A673 (cell line): ENCODE measurements at regions not wholly inside any gene's neighbourhood (a gene's known extent, or its start where the extent isn't known, plus 50 kb on each side); places are given as distances from the start of the nearest gene placed in this dataset.

Experiments used
- BruUV-seq: library from RNA; stranded (reverse); fragments of 400-500 nt; replicated peaks from 2 replicates; lab custom pipeline; 2021; lab: Mats Ljungman, UMichigan
- CTCF ChIA-PET: fragments of 300-600 bp; sonication (Branson Sonifier 250); formaldehyde crosslinking; loops from one replicate; lab custom pipeline; 2022; ENCODE audit warnings: antibody characterized with exemption; lab: Charles Lee
- POLR2A ChIA-PET: fragments of 300-600 bp; sonication (Branson Sonifier 250); formaldehyde crosslinking; loops from one replicate; lab custom pipeline; 2022; ENCODE audit warnings: antibody characterized with exemption; ENCODE audit not compliant: low non-redundant PET; lab: Charles Lee
- DNase-seq: peaks from one replicate; pipeline ENCODE4 v3.0.0-alpha.2; 2015; ENCODE audit warnings: low spot score
- H3K27ac ChIP-seq: fragments of 200-600 bp; sonication (generic); 2 replicates; pipeline ENCODE4 v1.5.1; 2016; ENCODE audit warnings: mixed run types, low read depth, mild to moderate bottlenecking, mixed read lengths, antibody characterized with exemption, low read length; ENCODE audit not compliant: poor library complexity, severe bottlenecking
- H3K27me3 ChIP-seq: fragments of 200-600 bp; sonication (generic); replicated peaks from 2 replicates; pipeline ENCODE4 v1.6.1; 2017; ENCODE audit warnings: mixed run types, low read depth, mild to moderate bottlenecking, mixed read lengths, antibody characterized with exemption, low read length; ENCODE audit not compliant: insufficient read depth, poor library complexity
- H3K36me3 ChIP-seq: fragments of 200-600 bp; sonication (generic); 2 replicates; pipeline ENCODE4 v1.6.1; 2016; ENCODE audit warnings: mixed run types, mild to moderate bottlenecking, mixed read lengths, antibody characterized with exemption, low read length; ENCODE audit not compliant: insufficient read depth, poor library complexity, severe bottlenecking
- H3K4me1 ChIP-seq: fragments of 200-600 bp; sonication (generic); 2 replicates; pipeline ENCODE4 v1.6.1; 2017; ENCODE audit warnings: mixed run types, mild to moderate bottlenecking, mixed read lengths, antibody characterized with exemption, low read length; ENCODE audit not compliant: insufficient read depth, poor library complexity, severe bottlenecking
- H3K4me3 ChIP-seq: fragments of 200-600 bp; sonication (generic); 2 replicates; pipeline ENCODE4 v1.5.1; 2016; ENCODE audit warnings: low read depth, mixed run types, mild to moderate bottlenecking, mixed read lengths, low read length; ENCODE audit not compliant: poor library complexity, severe bottlenecking
- H3K9me3 ChIP-seq: fragments of 200-600 bp; sonication (generic); 2 replicates; pipeline ENCODE4 v1.6.1; 2016; ENCODE audit warnings: mixed run types, low read depth, mild to moderate bottlenecking, mixed read lengths, antibody characterized with exemption, low read length; ENCODE audit not compliant: poor library complexity, severe bottlenecking
- EZH2 ChIP-seq: fragments of 200-600 bp; sonication (generic); IDR thresholded peaks from 2 replicates; pipeline ENCODE4 v1.6.1; 2017; ENCODE audit warnings: borderline replicate concordance, low read depth, mild to moderate bottlenecking, mixed read lengths, antibody characterized with exemption, low read length; ENCODE audit not compliant: poor library complexity, severe bottlenecking
- intact Hi-C: fragments of 100-400 bp; cut with micrococcal nuclease; formaldehyde crosslinking; loops from one replicate; pipeline ENCODE4 v1.10.0; 2022; ENCODE audit not compliant: unreplicated experiment
- TF ChIP-seq, protein P1 (sequence below): fragments of 300-800, 200-600 bp; sonication (generic); conservative IDR thresholded peaks from 2 replicates; pipeline ENCODE4 v1.5.1; 2017; ENCODE audit warnings: low read depth, mild to moderate bottlenecking, antibody characterized with exemption, low read length, moderate library complexity, mixed read lengths

DNA sequence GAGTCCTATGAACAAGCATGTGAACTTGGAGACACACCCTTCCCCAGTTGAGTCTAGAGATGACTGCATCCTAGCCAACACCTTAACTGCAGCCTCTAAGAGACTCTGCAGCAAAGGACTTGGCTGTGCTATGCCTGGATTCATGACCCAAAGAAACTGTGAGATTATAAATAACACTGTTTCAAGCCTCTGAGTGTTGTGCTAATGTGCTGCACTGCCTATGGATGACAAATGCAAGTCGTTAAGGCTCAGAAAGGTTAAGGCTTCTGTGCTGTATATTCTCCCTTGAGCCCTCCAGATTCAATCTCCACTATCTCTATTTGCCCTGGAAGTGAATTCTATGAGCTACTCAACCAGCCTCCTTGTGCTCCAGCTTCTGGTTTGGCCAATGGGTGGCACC is 116.5 kb upstream of the CBLN4 start:
- no peaks in the 10 kb centered on the region for H3K36me3 ChIP-seq
- ChIA-PET POLR2A (no interaction called here), CTCF (interaction anchor here (0.7 kb wide), 1 partner anchor 827 kb away, joined by 3 read pairs; no protein-coding TSS in a partner anchor)
- H3K9me3 ChIP-seq, result peaks cover 4% of the 10 kb centered on the region
- BruUV-seq, result no TSS peak
- H3K4me3 ChIP-seq, result no peak overlapping the region
- H3K27me3 ChIP-seq, result no peaks in the 10 kb centered on the region
- TF ChIP-seq EZH2, result no peak
- TF ChIP-seq, protein P1, sequence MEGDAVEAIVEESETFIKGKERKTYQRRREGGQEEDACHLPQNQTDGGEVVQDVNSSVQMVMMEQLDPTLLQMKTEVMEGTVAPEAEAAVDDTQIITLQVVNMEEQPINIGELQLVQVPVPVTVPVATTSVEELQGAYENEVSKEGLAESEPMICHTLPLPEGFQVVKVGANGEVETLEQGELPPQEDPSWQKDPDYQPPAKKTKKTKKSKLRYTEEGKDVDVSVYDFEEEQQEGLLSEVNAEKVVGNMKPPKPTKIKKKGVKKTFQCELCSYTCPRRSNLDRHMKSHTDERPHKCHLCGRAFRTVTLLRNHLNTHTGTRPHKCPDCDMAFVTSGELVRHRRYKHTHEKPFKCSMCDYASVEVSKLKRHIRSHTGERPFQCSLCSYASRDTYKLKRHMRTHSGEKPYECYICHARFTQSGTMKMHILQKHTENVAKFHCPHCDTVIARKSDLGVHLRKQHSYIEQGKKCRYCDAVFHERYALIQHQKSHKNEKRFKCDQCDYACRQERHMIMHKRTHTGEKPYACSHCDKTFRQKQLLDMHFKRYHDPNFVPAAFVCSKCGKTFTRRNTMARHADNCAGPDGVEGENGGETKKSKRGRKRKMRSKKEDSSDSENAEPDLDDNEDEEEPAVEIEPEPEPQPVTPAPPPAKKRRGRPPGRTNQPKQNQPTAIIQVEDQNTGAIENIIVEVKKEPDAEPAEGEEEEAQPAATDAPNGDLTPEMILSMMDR, result no peak
- no peak for DNase-seq
- no peak overlapping the region for H3K27ac ChIP-seq
- intact Hi-C loops, result no loop called here
- H3K4me1 ChIP-seq, result no peaks in the 10 kb centered on the region

GRCh38 chr20:56143759-56144158 is 104.8 kb upstream of the MC3R start:
- no peak for DNase-seq
- H3K27me3 ChIP-seq, result no peaks in the 10 kb centered on the region
- BruUV-seq, result no TSS peak
- peaks cover 3% of the 10 kb centered on the region for H3K9me3 ChIP-seq
- no peaks in the 10 kb centered on the region for H3K4me1 ChIP-seq
- ChIA-PET CTCF (no interaction called here), POLR2A (no interaction called here)
- H3K36me3 ChIP-seq, result no peaks in the 10 kb centered on the region
- no peak overlapping the region for H3K27ac ChIP-seq
- intact Hi-C loops, result no loop called here
- no peak overlapping the region for H3K4me3 ChIP-seq
- no peak for TF ChIP-seq EZH2
- TF ChIP-seq, protein P1, result no peak

DNA sequence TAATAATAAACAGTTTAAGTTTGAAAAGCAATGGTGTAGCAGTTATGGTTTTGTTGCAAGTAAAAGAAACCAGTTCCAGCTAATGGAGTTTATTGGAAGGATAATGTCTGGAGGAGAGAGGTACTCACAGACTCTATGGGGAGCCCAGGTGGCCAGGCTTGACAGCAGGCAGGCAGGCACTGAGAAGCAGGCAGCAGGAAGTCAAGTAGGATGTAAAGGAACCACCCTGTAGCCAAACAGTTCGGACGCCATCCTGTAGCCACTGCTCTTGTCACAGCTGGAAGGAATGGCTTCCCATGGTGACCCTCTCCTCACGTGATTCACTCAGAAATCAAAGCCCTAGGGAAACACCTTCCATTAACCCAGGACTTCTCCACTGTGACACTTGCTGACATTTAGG is 96.7 kb upstream of the MC3R start:
- CTCF ChIA-PET, result no interaction called here
- Histone ChIP-seq H3K36me3 (no peaks in the 10 kb centered on the region), H3K4me3 (no peak overlapping the region), H3K9me3 (no peaks in the 10 kb centered on the region), H3K27ac (no peak overlapping the region), H3K27me3 (no peaks in the 10 kb centered on the region), H3K4me1 (no peaks in the 10 kb centered on the region)
- TF ChIP-seq EZH2, result no peak
- TF ChIP-seq, protein P1, result no peak
- intact Hi-C loops, result no loop called here
- DNase-seq, result no peak
- POLR2A ChIA-PET, result no interaction called here
- no TSS peak for BruUV-seq
